ENCODE measurements at regions not wholly inside any gene's neighbourhood (a gene's known extent, or its start where the extent isn't known, plus 50 kb on each side); places are given as distances from the start of the nearest gene placed in this dataset.
"Not testable (repeated sequence)": the region's sequence is repeated elsewhere in the genome, so short reads cannot be mapped to it uniquely, and the experiment has no call there.

DNA sequence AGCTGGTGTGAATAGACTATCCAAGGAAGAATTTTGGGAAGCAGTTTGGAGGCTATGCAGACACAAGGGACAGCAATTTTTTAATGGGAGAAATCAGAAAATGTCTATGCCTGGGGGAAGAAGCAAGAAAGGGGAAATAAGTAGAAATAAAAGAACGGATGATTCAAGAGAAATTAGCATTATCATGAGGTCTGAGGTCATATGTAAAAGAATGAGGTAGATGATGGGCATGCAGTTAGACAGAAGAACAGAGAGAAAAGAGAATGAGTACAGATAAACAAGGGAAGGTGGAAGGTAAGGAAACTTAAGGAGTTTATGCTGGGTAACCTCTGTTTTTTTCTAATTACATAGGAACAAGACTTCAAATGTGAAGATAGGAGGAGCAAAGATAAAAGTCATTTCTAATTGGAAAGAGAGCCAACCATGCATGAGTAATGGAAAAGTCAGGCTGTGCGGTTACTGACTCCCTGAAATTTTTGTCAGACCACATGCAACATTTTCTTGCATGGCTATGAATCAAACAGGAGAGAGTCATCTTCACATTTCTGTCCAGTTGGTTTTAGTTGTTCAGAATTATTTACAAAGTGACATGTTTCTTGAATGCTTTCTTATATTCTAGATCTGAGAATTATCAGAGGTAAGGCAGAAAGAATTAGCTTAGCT, 101.0 kb upstream of the PIK3R1 start:
- DNase-seq: no peak

DNA sequence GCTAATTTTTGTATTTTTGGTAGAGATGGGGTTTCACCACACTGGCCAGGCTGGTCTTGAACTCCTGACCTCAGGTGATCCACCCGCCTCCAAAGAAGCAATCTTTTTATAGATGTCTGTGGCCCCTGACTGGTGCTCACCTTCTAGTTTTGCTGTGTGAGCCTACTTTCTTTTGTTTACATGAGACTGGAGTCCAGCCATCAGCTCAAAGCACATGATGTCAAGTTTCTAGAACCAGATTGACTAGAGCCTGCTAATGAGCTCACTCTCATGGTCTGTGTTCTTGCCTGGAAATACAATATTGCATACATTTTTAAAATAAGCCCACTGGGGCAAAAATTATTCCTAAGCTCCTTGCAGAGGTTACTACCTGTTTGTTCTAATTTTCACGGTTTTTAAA, 102.9 kb upstream of the PIK3R1 start:
- DNase-seq: no peak

DNA sequence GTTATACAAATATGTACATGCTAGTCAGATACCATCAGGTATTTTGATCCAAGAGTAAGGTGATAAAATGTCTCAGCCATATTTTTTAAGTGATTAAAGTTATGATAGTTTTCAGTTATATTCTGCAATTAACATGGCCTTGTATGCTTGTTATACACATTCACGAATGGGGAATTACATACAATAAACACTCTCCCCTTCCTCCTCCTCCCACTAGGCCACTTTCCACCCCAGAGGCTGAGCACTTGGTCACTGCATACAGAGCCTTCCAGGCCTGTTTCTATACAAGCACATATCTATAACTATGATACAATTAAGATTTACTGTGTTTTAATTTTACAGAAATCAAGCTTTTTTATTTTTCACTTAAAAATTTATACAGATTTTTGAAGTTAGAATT, 104.7 kb upstream of the PIK3R1 start:
- no peak for DNase-seq

DNA sequence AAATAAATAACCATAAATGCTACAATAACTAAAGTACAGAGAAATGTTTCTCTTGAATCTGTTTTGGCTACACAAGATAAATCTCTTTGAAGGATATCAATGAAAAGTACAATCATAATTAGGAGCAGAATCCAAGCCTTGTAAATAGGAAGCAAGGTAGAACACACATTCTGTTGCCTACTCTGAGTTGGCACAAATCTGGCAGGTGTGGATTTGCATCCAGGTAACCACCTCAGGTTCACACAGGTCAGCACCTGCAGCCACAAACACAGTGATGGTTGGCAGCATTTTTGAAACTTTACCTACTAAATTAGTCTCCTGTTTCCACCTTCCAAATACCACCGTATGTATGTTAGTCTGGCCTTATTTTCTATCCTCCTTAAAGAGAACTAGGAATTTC, 105.3 kb upstream of the PIK3R1 start:
- no peak for DNase-seq

DNA sequence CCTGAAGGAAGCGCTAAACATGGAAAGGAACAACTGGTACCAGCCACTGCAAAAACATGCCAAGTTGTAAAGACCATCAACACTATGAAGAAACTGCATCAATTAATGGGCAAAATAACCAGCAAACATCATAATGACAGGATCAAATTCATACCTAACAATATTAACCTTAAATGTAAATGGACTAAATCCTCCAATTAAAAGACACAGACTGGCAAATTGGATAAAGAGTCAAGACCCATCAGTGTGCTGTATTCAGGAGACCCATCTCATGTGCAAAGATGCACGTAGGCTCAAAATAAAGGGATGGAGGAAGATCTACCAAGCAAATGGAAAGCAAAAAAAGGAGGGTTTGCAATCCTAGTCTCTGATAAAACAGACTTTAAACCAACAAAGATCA, 111.3 kb upstream of the PIK3R1 start:
- DNase-seq: not testable (repeated sequence)

DNA sequence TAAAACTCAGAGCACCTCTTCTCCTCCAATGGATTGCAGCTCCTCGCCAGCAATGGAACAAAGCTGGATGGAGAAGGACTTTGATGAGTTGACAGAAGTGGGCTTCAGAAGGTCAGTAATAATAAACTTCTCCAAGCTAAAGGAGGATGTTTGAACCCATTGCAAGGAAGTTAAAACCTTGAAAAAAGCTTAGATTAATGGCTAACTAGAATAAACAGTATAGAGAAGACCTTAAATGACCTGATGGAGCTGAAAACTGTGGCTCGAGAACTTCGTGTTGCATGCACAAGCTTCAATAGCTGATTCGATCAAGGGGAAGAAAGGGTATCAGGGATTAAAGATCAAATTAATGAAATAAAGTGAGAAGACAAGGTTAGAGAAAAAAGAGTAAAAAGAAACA, 112.3 kb upstream of the PIK3R1 start:
- DNase-seq: not testable (repeated sequence)

DNA sequence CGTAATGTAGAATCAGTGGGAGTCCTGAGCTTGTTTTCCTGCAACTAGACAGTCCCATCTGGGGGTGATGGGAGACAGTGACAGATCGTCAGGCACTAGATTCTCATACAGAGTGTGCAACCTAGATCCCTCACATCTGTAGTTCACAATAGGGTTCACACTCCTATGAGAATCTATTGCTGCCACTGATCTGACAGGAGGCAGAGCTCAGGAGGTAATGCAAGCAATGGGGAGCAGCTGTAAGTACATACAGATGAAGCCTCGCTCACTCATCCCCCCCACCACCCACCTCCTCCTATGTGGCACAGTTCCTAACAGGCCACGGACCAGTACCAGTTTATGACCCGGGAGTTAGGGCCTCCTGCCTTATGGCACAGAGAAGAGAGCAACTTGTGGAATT, 116.2 kb upstream of the PIK3R1 start:
- no peak for DNase-seq

DNA sequence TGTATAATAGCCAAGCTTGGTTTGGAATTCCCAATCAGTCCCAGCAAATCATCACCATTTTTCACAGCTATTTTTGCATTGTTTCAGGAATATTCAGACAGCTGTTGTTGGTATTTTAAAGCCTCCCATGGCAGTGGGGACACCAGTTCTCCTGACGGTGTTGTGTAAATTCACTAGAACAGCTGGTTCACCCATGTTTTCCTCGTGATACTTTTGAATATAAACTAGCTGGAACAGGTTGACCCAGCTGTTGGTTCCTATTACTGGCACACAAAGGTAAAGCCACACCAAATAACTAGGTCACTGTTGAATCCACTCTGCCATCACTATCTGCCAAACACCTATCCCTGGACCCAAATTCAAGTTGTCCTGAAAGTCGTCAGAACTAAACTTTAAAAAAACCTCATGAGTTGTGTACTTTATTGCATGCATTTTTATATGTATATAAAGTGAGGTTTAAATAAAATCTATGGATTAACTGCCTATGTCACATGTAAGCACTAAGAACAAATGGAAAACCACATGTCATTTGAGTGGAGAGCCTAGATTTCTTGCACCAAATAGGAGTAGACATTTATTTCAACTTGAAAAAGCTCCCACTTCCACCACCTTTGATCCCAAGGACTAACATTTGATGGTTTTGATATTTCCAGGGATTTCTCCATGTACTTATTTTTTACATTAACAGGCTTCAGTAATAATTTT, 121.9 kb upstream of the PIK3R1 start:
- no peak for DNase-seq

DNA sequence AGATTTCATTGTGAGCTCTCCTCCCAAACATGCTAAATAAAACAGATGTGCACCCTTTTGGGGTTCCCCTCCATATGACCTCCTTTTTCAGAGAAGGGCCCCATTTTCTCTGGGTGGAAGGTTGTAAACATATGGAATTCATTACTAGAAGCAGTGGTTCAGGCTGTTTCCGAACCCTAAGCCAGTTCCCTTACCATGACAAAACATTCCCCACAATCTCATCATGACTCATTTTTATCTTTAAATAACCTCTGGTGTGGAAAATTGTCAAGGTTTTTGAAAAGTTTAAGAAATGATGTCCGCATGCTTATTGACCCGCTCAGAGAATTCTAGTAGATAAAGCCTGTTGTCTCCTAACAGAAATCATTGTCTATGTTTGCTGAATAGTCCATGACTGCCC, 127.3 kb upstream of the PIK3R1 start:
- DNase-seq: no peak

DNA sequence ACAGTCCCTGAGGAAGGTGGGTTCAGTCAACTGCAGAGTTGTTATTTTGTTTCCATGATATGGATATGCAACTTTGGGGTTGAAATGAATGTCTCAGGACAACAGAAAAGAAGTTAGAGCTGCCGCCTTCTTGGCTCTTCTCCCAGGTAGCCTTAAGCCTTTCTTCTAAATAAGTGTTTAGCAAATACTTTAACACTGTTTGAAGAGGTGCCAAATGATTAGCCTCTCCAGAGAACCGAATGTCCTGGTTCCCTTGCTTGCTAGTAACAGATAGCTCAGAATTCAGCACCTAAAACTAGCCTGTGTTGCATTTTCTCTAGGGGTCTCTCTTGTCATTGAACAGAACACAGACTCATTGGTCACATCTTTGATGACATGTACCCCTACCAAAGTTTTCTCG, 127.7 kb upstream of the PIK3R1 start:
- DNase-seq: no peak

DNA sequence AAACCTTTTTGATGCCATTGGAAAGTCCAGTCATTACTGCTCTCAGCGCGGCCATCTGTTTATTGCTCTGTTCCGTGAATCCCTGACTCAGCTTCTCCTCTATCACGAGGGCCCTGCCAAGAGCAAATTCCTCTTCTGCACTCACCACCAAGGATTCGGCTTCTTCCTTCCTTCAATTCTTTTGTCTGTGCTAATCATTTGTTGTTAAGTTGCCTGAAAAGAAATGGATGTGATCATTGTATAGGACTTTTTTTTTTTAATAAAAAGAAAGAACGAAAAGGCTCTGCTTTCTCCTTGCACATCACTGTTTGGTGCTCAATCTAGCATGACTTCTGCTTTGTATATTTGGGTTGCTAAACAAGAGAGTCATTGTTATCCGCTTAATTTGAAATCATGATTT, 128.7 kb upstream of the PIK3R1 start:
- no peak for DNase-seq

DNA sequence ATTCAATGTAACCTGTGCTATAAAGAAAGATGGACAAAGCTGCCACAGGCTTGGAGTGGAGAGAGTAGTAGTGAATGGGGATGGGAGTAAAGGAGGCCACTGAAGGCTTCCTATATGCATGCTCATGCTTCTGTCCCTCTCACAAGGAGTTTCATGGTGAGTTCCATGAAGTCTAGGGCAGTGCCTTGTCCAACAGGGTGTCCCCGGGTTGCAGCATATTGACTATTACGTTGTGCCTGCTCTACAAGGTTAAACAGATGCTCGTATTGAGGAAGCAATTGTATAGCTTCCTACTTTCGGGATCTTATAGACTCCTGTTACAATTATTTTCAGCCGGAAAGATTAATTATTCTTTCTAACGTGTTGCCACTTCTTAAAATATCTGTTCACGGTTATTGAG, 129.1 kb upstream of the PIK3R1 start:
- DNase-seq: no peak

DNA sequence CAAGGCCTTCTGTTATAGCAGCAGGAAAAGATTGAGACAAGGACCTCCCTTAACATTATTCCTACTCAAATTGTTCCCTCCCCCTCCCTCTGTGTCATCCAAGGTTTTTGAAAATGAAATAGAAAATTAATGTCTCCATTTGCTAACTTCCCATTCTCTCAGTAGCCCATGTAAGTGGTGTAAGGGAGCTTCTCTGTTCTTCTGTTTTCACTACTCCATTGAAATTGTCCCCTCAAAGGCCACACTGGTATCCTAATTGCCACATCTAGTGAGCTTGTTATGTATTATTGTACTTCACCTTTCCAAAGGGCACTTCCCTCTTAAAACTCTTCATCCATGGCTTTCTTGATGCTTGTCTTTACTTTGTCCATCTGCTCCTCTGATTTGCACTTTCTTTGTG, 131.2 kb upstream of the PIK3R1 start:
- DNase-seq: peak; percentile 7 to 26

DNA sequence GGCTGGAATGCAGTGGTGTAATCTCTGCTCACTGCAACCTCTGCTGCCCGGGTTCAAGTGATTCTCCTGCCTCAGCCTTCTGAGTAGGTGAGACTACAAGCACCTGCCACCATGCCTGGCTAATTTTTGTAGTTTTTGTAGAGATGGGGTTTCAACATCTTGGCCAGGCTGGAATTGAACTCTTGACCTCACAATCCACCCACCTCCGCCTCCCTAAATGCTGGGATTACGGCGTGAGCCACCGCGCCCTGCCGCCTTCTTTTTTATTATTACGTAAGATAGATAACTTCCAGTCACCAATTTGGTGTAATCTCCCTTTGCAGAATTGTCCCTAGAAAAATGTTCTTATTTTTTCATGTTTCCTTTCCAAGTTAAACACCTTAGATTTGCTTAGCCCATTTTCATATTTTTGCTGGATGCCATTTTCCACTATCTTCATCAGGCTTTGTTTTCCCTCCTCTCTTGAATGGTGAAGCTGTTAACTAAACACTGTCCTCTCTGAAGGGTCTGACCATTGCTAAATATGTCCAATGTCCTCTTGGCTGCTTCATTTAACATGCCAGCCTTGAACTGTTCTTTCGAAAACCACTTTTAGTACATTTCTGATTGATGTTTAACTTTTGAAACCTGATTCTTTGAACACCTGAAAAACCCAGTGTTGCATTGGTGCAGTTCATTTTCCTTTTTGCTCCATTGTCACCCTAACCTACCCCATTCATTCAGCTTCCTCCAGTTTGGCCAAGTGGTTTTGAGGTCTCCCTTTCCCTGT, 135.1 kb upstream of the PIK3R1 start:
- DNase-seq: peak in 1 of 2 donors; percentile 15

DNA sequence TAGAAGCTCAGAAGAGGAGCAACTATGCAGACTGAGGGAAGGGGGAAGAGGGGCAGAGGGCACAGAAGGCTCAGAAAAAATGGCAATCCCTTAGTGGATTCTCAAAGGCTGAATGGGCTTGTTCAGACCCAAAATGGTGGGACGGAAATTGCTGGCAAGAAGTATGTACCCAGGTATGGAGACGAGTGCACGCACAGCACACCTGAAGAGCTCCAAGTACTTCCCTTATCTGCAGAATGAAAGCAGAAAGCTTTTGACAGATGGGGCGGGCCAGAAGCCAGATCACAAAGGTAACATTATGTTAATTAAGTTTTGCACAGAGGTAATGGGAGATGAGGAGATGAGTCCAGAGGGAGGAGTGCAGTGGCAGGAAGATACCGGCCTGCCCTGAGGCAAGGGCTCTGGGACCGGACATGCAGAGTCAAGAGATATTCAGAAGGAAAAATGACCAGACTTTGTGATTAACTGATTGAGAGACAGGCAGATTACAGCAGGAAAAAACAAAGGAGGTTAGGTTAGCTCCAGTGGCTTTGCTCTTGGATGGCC, 138.1 kb upstream of the PIK3R1 start:
- no peak for DNase-seq

DNA sequence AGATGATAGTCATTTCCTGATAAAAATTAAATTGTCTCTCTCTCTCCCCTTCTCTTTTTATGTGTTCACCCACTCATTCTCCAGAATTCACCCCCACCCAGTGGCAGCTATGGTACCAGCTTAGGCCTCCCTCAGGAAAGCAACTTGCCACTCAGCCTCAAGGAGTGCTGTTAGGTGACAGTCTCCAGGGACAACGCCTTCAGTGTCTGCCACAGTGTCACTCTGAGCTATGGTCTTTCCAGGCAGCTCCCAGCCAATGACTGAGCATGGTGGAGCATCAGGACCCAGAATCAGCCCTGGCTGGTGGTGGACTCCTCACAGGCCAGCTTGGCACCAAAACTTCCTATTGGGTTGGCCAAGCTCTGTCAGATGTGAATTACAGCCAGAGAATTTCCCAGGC, 140.9 kb upstream of the PIK3R1 start:
- no peak for DNase-seq

DNA sequence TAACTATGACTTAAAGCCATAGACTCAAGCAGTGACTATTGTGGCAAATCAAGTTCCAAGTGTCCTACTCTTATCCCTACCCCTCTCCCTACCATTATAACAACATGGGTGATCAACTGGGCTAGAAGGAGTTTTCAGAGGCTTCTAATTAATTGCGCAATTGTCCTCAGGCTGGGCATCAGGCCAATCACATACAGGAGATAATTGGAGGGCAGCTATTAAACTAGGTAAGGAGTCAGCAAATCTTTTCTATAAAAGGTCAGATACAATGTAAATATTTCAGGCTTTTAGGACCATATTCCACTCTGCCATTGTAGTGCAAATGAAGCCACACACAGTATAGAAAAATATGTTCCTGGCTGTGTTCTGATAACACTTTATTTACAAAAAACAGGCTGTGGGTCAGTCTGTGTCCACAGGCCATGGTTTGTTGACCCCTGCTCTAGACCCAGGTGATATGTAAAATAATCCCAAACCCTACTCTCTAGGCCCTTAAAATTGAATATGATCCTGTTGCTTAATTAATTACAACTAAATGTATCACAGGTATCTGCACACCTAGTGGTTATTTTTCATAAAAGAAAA, 141.4 kb upstream of the PIK3R1 start:
- no peak for DNase-seq

DNA sequence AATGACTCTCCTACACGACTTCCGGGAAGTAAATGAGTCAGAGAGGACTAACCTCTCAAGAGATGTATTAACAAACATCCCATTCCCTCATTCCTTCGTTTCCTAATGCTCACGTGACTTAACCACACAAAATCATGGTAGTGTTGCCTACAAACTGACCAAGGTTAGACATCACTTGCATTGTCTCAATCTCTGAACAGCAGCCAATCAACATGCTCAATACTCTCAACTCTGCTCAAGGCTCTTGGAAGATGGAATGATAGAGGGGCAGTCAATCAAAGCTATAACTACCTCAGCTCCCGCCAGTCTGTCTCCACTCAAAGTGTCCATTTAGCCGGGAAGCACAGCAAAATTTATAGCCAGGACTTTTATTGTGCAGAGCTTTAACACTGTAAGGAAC, 143.8 kb upstream of the PIK3R1 start:
- no peak for DNase-seq

DNA sequence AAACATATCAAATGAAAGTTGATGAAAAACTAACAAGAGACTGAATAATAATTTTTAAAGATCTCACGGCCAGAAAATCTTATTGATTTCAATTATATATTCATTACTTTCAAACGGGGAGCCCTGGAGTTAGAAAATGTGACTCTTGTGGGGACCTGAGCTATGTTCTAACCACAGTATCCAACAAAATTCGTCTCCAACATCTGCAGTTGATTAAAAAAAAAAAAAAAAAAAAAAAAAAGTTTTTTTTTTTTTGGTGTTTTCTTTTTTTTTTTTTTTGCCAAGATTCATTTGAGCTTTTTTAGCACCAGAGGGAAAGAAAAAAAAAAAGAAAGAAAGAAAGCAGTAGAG, 144.3 kb upstream of the PIK3R1 start:
- DNase-seq: no peak

DNA sequence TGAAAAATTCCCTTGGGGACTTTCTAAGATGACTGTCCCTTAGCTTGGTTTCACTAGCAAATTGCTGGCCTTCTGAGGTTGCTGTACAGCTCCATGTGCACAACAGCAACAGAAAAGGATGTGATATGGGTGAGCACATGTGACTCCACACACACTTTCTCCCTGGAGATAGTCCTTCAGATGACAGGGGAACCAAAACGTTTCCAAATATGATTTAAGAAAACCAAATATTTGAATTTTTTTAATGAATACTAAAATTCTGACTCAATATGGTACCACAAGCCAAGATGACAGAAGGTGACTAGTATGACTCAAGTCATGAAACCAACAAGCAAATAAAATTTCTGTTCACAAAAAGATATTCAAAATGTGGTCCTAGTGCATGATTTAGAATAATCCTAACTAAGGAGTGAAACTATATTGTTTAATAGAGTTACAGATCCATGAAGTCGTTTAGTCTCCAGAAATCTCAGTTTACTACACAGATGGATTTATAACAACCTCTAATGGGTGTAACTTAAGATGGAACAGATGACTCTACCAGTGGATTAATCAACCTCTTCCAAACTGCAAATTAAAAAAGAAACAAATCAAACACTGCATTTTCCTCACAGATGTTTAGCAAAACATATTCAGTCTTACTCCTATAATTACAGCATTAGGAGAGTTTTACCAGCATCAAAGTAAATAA, 144.8 kb upstream of the PIK3R1 start:
- peak in 1 of 2 donors; percentile 19 for DNase-seq

DNA sequence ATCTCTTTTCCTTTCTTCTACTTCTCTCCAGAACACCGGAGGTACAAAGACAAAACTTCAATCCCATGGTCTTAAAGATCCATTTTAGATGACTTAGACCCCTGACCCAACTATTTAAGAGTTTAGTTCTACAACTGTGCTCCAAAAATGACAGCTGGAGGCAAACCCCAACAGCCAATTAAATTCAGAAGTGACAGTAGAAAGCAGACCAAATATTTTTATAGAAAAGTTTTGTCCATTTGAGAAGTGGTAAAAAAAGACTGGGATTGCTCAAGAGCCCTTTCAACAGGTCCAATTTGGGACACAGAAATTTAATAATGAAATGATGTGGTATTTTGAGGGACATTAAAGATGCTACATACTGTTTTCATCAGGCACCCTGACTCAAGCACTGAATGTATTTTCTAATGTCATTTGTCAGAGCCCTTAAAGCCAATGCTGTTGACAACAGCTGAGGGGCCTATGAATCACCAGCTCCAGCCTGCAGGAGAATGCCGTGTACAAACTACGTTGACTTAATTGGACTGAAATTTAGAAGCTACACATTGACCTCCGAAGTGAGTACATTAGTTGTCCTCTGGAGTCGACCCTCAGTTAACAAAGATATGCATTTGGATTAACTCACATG, 147.5 kb upstream of the PIK3R1 start:
- no peak for DNase-seq

DNA sequence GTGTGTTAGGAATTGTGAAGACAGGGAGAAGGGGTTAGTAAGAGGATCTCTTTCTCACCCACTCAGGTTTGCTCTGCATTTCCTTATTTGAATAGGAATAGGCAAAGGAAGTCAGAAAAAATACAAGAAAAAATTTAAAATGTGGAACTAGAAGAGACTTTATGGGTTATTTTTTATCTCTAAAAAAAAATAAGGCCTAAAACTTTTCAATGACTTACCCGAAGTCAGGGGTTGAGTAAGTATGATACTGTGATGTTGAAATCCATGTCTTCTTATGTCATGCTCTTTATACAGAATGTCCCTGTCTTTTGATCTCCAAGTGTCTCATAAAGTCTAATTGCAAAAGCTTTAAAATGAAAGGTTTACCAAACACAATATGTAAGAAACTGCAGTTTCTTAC, 148.3 kb upstream of the PIK3R1 start:
- peak; percentile 73 to 80 for DNase-seq
